CD4-positive, alpha-beta T cell (primary cell): ENCODE measurements at regions not wholly inside any gene's neighbourhood (a gene's known extent, or its start where the extent isn't known, plus 50 kb on each side); places are given as distances from the start of the nearest gene placed in this dataset.

Experiments used
- ATAC-seq: fragments of 200-7000 bp; cut with Tn5 transposase; one replicate; pipeline ENCODE4 v1.10.0; 2022; ENCODE audit warnings: mild to moderate bottlenecking; ENCODE audit not compliant: poor library complexity
- CTCF ChIA-PET: fragments of 350-600 bp; sonication (Branson Sonifier 250); formaldehyde crosslinking; loops from one replicate; lab custom pipeline; 2021; ENCODE audit warnings: antibody characterized with exemption, inconsistent platforms; lab: Charles Lee
- POLR2A ChIA-PET: fragments of 350-600 bp; sonication (Branson Sonifier 250); formaldehyde crosslinking; loops from one replicate; lab custom pipeline; 2021; ENCODE audit warnings: antibody characterized with exemption, inconsistent platforms; lab: Charles Lee
- DNase-seq, 14 experiments: peaks; one replicate each; pipeline ENCODE4 v3.0.0-alpha.2; 2013 to 2020; ENCODE audit warnings: mixed read lengths in 2 of 14
- H3K27ac ChIP-seq, 2 donors: one replicate each; pipeline versions ENCODE4 v1.5.1 to v1.7.0; 2013; ENCODE audit warnings: low read length in 2 of 2, low read depth in 1 of 2, mild to moderate bottlenecking in 1 of 2
- H3K27me3 ChIP-seq, 2 experiments: 1 replicate in 1 of 2; 2 replicates in 1 of 2; pipeline versions ENCODE4 v1.6.1 to v1.7.0; 2013; ENCODE audit warnings: low read length in 2 of 2, control low read depth in 1 of 2, mild to moderate bottlenecking in 1 of 2, moderate library complexity in 1 of 2; ENCODE audit not compliant: insufficient read depth in 2 of 2, control insufficient read depth in 1 of 2
- H3K36me3 ChIP-seq: one replicate; pipeline ENCODE4 v1.6.1; 2013; ENCODE audit warnings: low read length, control low read depth; ENCODE audit not compliant: insufficient read depth
- H3K4me1 ChIP-seq: one replicate; pipeline ENCODE4 v1.6.1; 2013; ENCODE audit warnings: low read length, control low read depth; ENCODE audit not compliant: insufficient read depth
- H3K4me3 ChIP-seq: one replicate; pipeline ENCODE4 v1.5.1; 2013; ENCODE audit warnings: mild to moderate bottlenecking, low read length, moderate library complexity
- H3K9me3 ChIP-seq, 2 experiments: 1 replicate in 1 of 2; 2 replicates in 1 of 2; pipeline versions ENCODE4 v1.6.1 to v1.7.0; 2013; ENCODE audit warnings: low read length in 2 of 2, mild to moderate bottlenecking in 2 of 2, control low read depth in 1 of 2, moderate library complexity in 1 of 2; ENCODE audit not compliant: control insufficient read depth in 1 of 2, insufficient read depth in 1 of 2
- H3K27ac Mint-ChIP-seq: one replicate; pipeline ENCODE4 v1.8.0; 2020; ENCODE audit warnings: mixed read lengths
- H3K27me3 Mint-ChIP-seq: one replicate; pipeline ENCODE4 v1.8.0; 2021; ENCODE audit warnings: mixed read lengths
- H3K36me3 Mint-ChIP-seq: one replicate; pipeline ENCODE4 v1.8.0; 2021; ENCODE audit warnings: low read depth, mixed read lengths
- H3K4me1 Mint-ChIP-seq: one replicate; pipeline ENCODE4 v1.8.0; 2021; ENCODE audit warnings: low read depth, mixed read lengths
- H3K4me3 Mint-ChIP-seq: one replicate; pipeline ENCODE4 v1.8.0; 2020; ENCODE audit warnings: mild to moderate bottlenecking, mixed read lengths
- H3K9me3 Mint-ChIP-seq: one replicate; pipeline ENCODE4 v1.8.0; 2020; ENCODE audit warnings: mixed read lengths
- CTCF ChIP-seq: fragments of 200-600 bp; IDR thresholded peaks from one replicate; pipeline ENCODE4 v1.8.0; 2022; ENCODE audit warnings: antibody characterized with exemption, mild to moderate bottlenecking
- intact Hi-C, 2 experiments: fragments of 100-400 bp; cut with DNase I in 1 of 2; cut with micrococcal nuclease in 1 of 2; formaldehyde crosslinking; loops; one replicate each; pipeline versions ENCODE4 v1.15.1 to v1.9.0; 2023 to 2025; cut with DNase I, micrococcal nuclease

GRCh38 chr1:56297208-56297607, 282.2 kb downstream of the PLPP3 start:
- no peaks in the 10 kb centered on the region for H3K4me1 ChIP-seq
- no peak for DNase-seq
- intact Hi-C loops: loop anchor here in 1 of 2 experiments (2.0 kb wide), 1 partner anchor 20 kb away; no protein-coding TSS in a partner anchor
- no peak for ATAC-seq
- no peaks in the 10 kb centered on the region for H3K27me3 ChIP-seq
- Mint-ChIP-seq H3K4me1 (no peaks in the 10 kb centered on the region), H3K36me3 (no peaks in the 10 kb centered on the region), H3K4me3 (no peak overlapping the region), H3K27ac (no peak overlapping the region), H3K27me3 (no peaks in the 10 kb centered on the region), H3K9me3 (no peaks in the 10 kb centered on the region)
- ChIA-PET CTCF (no interaction called here), POLR2A (no interaction called here)
- no peak overlapping the region for H3K27ac ChIP-seq
- H3K4me3 ChIP-seq: no peak overlapping the region
- H3K9me3 ChIP-seq: no peaks in the 10 kb centered on the region
- no peak for TF ChIP-seq CTCF
- no peaks in the 10 kb centered on the region for H3K36me3 ChIP-seq

- ATAC-seq: no peak
- no peaks in the 10 kb centered on the region for H3K4me1 Mint-ChIP-seq
- Histone ChIP-seq H3K9me3 (no peaks in the 10 kb centered on the region), H3K4me1 (no peaks in the 10 kb centered on the region), H3K36me3 (no peaks in the 10 kb centered on the region), H3K27me3 (no peaks in the 10 kb centered on the region), H3K27ac (no peak overlapping the region), H3K4me3 (no peak overlapping the region)
- intact Hi-C loops: loop anchor here in 1 of 2 experiments (2.0 kb wide), 1 partner anchor 21 kb away; no protein-coding TSS in a partner anchor
- H3K36me3 Mint-ChIP-seq: no peaks in the 10 kb centered on the region
- H3K9me3 Mint-ChIP-seq: no peaks in the 10 kb centered on the region
- CTCF ChIA-PET: no interaction called here
- H3K27ac Mint-ChIP-seq: no peak overlapping the region
- TF ChIP-seq CTCF: no peak
- DNase-seq: no peak
- POLR2A ChIA-PET: no interaction called here
- no peaks in the 10 kb centered on the region for H3K27me3 Mint-ChIP-seq
- H3K4me3 Mint-ChIP-seq: no peak overlapping the region
Measured at GRCh38 chr1:56295949-56296929, 283.1 kb downstream of the PLPP3 start.

GRCh38 chr1:56291374-56291919, 287.9 kb downstream of the PLPP3 start:
- no peak overlapping the region for H3K27ac Mint-ChIP-seq
- H3K9me3 Mint-ChIP-seq: no peaks in the 10 kb centered on the region
- POLR2A ChIA-PET: no interaction called here
- CTCF ChIA-PET: no interaction called here
- Histone ChIP-seq H3K4me3 (no peak overlapping the region), H3K4me1 (no peaks in the 10 kb centered on the region), H3K9me3 (no peaks in the 10 kb centered on the region), H3K27ac (no peak overlapping the region), H3K36me3 (no peaks in the 10 kb centered on the region), H3K27me3 (no peaks in the 10 kb centered on the region)
- H3K36me3 Mint-ChIP-seq: no peaks in the 10 kb centered on the region
- no peak overlapping the region for H3K4me3 Mint-ChIP-seq
- intact Hi-C loops: no loop called here
- H3K27me3 Mint-ChIP-seq: no peaks in the 10 kb centered on the region
- ATAC-seq (no peak), DNase-seq (no peak)
- TF ChIP-seq CTCF: no peak
- no peaks in the 10 kb centered on the region for H3K4me1 Mint-ChIP-seq
